H9 (cell line): ENCODE measurements at regions not wholly inside any gene's neighbourhood (a gene's known extent, or its start where the extent isn't known, plus 50 kb on each side); places are given as distances from the start of the nearest gene placed in this dataset.

Source experiments
- DNase-seq: peaks from one replicate; pipeline ENCODE4 v3.0.0-alpha.2; 2017
- H2AFZ ChIP-seq: one replicate; pipeline ENCODE4 v1.6.1; 2013; ENCODE audit warnings: mild to moderate bottlenecking, low read length, control low read depth, moderate library complexity
- H2AK5ac ChIP-seq: 2 replicates; pipeline ENCODE4 v1.6.1; 2013; ENCODE audit warnings: low read length, control low read depth, mixed read lengths; ENCODE audit not compliant: insufficient read length
- H2BK120ac ChIP-seq: one replicate; pipeline ENCODE4 v1.6.1; 2013; ENCODE audit warnings: low read depth, mild to moderate bottlenecking, low read length, control low read depth, inconsistent platforms; ENCODE audit not compliant: poor library complexity, severe bottlenecking
- H2BK12ac ChIP-seq: 2 replicates; pipeline ENCODE4 v1.6.1; 2013; ENCODE audit warnings: low read length, control low read depth, mixed read lengths, low read depth; ENCODE audit not compliant: insufficient read length
- H2BK15ac ChIP-seq: 2 replicates; pipeline ENCODE4 v1.6.1; 2013; ENCODE audit warnings: low read depth, low read length, control low read depth
- H2BK20ac ChIP-seq: one replicate; pipeline ENCODE4 v1.6.1; 2013; ENCODE audit warnings: low read depth, mild to moderate bottlenecking, low read length, control low read depth, inconsistent platforms; ENCODE audit not compliant: poor library complexity, severe bottlenecking
- H2BK5ac ChIP-seq: 2 replicates; pipeline ENCODE4 v1.6.1; 2013; ENCODE audit warnings: low read length, control low read depth, mixed read lengths; ENCODE audit not compliant: insufficient read length
- H3K14ac ChIP-seq: 2 replicates; pipeline ENCODE4 v1.6.1; 2013; ENCODE audit warnings: low read length, control low read depth; ENCODE audit not compliant: insufficient read depth
- H3K18ac ChIP-seq: 2 replicates; pipeline ENCODE4 v1.6.1; 2013; ENCODE audit warnings: low read depth, mild to moderate bottlenecking, mixed read lengths, low read length, control low read depth; ENCODE audit not compliant: insufficient read length
- H3K23ac ChIP-seq: 2 replicates; pipeline ENCODE4 v1.6.1; 2013; ENCODE audit warnings: low read length, control low read depth, mixed read lengths, low read depth; ENCODE audit not compliant: insufficient read length
- H3K23me2 ChIP-seq: 2 replicates; pipeline ENCODE4 v1.6.1; 2013; ENCODE audit warnings: low read depth, mild to moderate bottlenecking, mixed read lengths, low read length, control low read depth; ENCODE audit not compliant: insufficient read length, poor library complexity, severe bottlenecking
- H3K27ac ChIP-seq: 2 replicates; pipeline ENCODE4 v1.5.1; 2013; ENCODE audit warnings: low read length, control low read depth, mixed read lengths, low read depth; ENCODE audit not compliant: insufficient read length
- H3K27me3 ChIP-seq: 2 replicates; pipeline ENCODE4 v1.6.1; 2013; ENCODE audit warnings: low read length, control low read depth, inconsistent platforms; ENCODE audit not compliant: insufficient read depth
- H3K4ac ChIP-seq: 2 replicates; pipeline ENCODE4 v1.6.1; 2013; ENCODE audit warnings: low read depth, mild to moderate bottlenecking, control low read depth, inconsistent platforms, low read length, moderate library complexity
- H3K4me1 ChIP-seq: 2 replicates; pipeline ENCODE4 v1.6.1; 2013; ENCODE audit warnings: low read length, control low read depth, inconsistent platforms; ENCODE audit not compliant: insufficient read depth
- H3K4me2 ChIP-seq: 2 replicates; pipeline ENCODE4 v1.6.1; 2013; ENCODE audit warnings: low read length, control low read depth, mixed read lengths; ENCODE audit not compliant: insufficient read length, insufficient read depth
- H3K56ac ChIP-seq: 2 replicates; pipeline ENCODE4 v1.6.1; 2013; ENCODE audit warnings: low read depth, mild to moderate bottlenecking, mixed read lengths, low read length, control low read depth; ENCODE audit not compliant: insufficient read length
- H3K79me1 ChIP-seq: 2 replicates; pipeline ENCODE4 v1.6.1; 2013; ENCODE audit warnings: low read depth, mild to moderate bottlenecking, moderate library complexity, low read length, control low read depth, inconsistent platforms; ENCODE audit not compliant: insufficient read depth, poor library complexity, severe bottlenecking
- H3K79me2 ChIP-seq: 2 replicates; pipeline ENCODE4 v1.6.1; 2013; ENCODE audit warnings: low read length, control low read depth, inconsistent platforms; ENCODE audit not compliant: insufficient read depth
- H3K9ac ChIP-seq: 2 replicates; pipeline ENCODE4 v1.6.1; 2013; ENCODE audit warnings: low read length, control low read depth, mixed read lengths; ENCODE audit not compliant: insufficient read length; ENCODE audit errors: extremely low read depth
- H3K9me3 ChIP-seq: one replicate; pipeline ENCODE4 v1.6.1; 2013; ENCODE audit warnings: low read depth, low read length, inconsistent platforms; ENCODE audit not compliant: control insufficient read depth
- H3T11ph ChIP-seq: one replicate; pipeline ENCODE4 v1.6.1; 2013; ENCODE audit warnings: mild to moderate bottlenecking, low read length, control low read depth, inconsistent platforms
- H4K20me1 ChIP-seq: one replicate; pipeline ENCODE4 v1.6.1; 2013; ENCODE audit not compliant: control insufficient read depth, insufficient read length, insufficient read depth
- H4K5ac ChIP-seq: 2 replicates; pipeline ENCODE4 v1.6.1; 2013; ENCODE audit warnings: low read depth, mild to moderate bottlenecking, mixed read lengths, low read length, control low read depth; ENCODE audit not compliant: insufficient read length
- H4K8ac ChIP-seq: replicated peaks from 2 replicates; pipeline ENCODE4 v1.6.1; 2013; ENCODE audit warnings: low read length, control low read depth, mixed read lengths, low read depth; ENCODE audit not compliant: insufficient read length
- H4K91ac ChIP-seq: 2 replicates; pipeline ENCODE4 v1.6.1; 2013; ENCODE audit warnings: low read depth, mild to moderate bottlenecking, moderate library complexity, mixed read lengths, low read length, control low read depth; ENCODE audit not compliant: insufficient read length
- H3K27ac Mint-ChIP-seq, 3 experiments: 2 replicates in 2 of 3; 3 replicates in 1 of 3; pipeline ENCODE4 v1.8.0; 2020 to 2021; ENCODE audit warnings: mixed read lengths in 3 of 3, mild to moderate bottlenecking in 1 of 3, moderate library complexity in 1 of 3
- H3K27me3 Mint-ChIP-seq: 2 replicates; pipeline ENCODE4 v1.8.0; 2021; ENCODE audit warnings: low read depth, mild to moderate bottlenecking, moderate library complexity, mixed read lengths
- H3K36me3 Mint-ChIP-seq, 3 experiments: 2 replicates in 2 of 3; 3 replicates in 1 of 3; pipeline ENCODE4 v1.8.0; 2020 to 2021; ENCODE audit warnings: low read depth in 3 of 3, mixed read lengths in 3 of 3; ENCODE audit not compliant: insufficient read depth in 1 of 3
- H3K4me1 Mint-ChIP-seq, 2 experiments: 2 replicates each; pipeline ENCODE4 v1.8.0; 2020; ENCODE audit warnings: mixed read lengths in 2 of 2
- H3K4me3 Mint-ChIP-seq, 2 experiments: 2 replicates in 1 of 2; 3 replicates in 1 of 2; pipeline ENCODE4 v1.8.0; 2020 to 2021; ENCODE audit warnings: mild to moderate bottlenecking in 2 of 2, mixed read lengths in 2 of 2, moderate library complexity in 1 of 2
- H3K9me3 Mint-ChIP-seq, 2 experiments: 2 replicates in 1 of 2; 3 replicates in 1 of 2; pipeline ENCODE4 v1.8.0; 2020; ENCODE audit warnings: mild to moderate bottlenecking in 2 of 2, mixed read lengths in 2 of 2, moderate library complexity in 1 of 2
- WGBS: extraction: QIAGEN DNeasy Blood & Tissue Kit; methylation state at CpG from one replicate; pipeline ENCODE4 v1.1.7; 2013; ENCODE audit warnings: missing lambda C conversion rate, low lambda C conversion rate, mixed read lengths; ENCODE audit not compliant: insufficient read length; ENCODE audit errors: extremely low coverage; 5-methylcytosine and 5-hydroxymethylcytosine counted together
- TF ChIP-seq, protein P1 (sequence below): fragments of 200-600 bp; sonication (generic); conservative IDR thresholded peaks from 3 replicates; pipeline ENCODE4 v1.8.0; 2021; ENCODE audit warnings: antibody characterized with exemption, mild to moderate bottlenecking

DNA sequence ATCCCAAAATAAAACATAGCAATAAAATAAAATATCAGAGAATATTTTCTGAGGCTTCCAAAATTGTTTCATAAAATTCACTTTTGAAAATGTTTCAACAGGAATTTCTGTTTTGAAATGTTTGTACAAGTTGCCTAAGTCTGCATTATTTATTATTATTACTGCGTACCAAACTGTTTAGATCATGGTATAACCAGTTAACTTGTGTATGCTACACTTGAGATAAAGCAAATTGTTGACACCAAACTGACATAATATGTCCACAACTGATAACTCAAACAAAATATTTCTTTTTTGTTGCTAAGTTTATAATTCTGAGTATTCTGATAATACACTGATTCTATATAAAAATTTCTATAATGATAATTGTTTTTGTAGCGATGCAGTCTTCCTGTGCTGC is 531.8 kb upstream of the EYS start:
- H3T11ph ChIP-seq: no peak overlapping the region
- H3K23me2 ChIP-seq: no peaks in the 10 kb centered on the region
- H3K9me3 Mint-ChIP-seq: no peaks in the 10 kb centered on the region
- H2BK5ac ChIP-seq: no peak overlapping the region
- no peak overlapping the region for H2AK5ac ChIP-seq
- no peaks in the 10 kb centered on the region for H3K27me3 Mint-ChIP-seq
- no peak overlapping the region for H2BK12ac ChIP-seq
- TF ChIP-seq, protein P1, sequence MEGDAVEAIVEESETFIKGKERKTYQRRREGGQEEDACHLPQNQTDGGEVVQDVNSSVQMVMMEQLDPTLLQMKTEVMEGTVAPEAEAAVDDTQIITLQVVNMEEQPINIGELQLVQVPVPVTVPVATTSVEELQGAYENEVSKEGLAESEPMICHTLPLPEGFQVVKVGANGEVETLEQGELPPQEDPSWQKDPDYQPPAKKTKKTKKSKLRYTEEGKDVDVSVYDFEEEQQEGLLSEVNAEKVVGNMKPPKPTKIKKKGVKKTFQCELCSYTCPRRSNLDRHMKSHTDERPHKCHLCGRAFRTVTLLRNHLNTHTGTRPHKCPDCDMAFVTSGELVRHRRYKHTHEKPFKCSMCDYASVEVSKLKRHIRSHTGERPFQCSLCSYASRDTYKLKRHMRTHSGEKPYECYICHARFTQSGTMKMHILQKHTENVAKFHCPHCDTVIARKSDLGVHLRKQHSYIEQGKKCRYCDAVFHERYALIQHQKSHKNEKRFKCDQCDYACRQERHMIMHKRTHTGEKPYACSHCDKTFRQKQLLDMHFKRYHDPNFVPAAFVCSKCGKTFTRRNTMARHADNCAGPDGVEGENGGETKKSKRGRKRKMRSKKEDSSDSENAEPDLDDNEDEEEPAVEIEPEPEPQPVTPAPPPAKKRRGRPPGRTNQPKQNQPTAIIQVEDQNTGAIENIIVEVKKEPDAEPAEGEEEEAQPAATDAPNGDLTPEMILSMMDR: no peak
- H3K4me2 ChIP-seq: no peak overlapping the region
- H3K27ac ChIP-seq: no peak overlapping the region
- no peaks in the 10 kb centered on the region for H3K4me1 ChIP-seq
- H3K79me1 ChIP-seq: no peaks in the 10 kb centered on the region
- H3K23ac ChIP-seq: no peak overlapping the region
- no peak overlapping the region for H3K56ac ChIP-seq
- H3K18ac ChIP-seq: no peak overlapping the region
- no peak overlapping the region for H3K9ac ChIP-seq
- H2AFZ ChIP-seq: no peak overlapping the region
- no peaks in the 10 kb centered on the region for H4K20me1 ChIP-seq
- no peak overlapping the region for H2BK20ac ChIP-seq
- no CpG with 5 or more reads among the region's 2 CpGs for WGBS
- H2BK120ac ChIP-seq: no peak overlapping the region
- H3K36me3 Mint-ChIP-seq: no peaks in the 10 kb centered on the region
- H3K79me2 ChIP-seq: no peaks in the 10 kb centered on the region
- H4K91ac ChIP-seq: no peak overlapping the region
- no peaks in the 10 kb centered on the region for H3K27me3 ChIP-seq
- no peak overlapping the region for H3K4ac ChIP-seq
- H4K8ac ChIP-seq: no peak overlapping the region
- H4K5ac ChIP-seq: no peak overlapping the region
- DNase-seq: no peak
- no peak overlapping the region for H2BK15ac ChIP-seq
- H3K9me3 ChIP-seq: no peaks in the 10 kb centered on the region
- no peak overlapping the region for H3K14ac ChIP-seq
- H3K4me1 Mint-ChIP-seq: no peaks in the 10 kb centered on the region; a peak in 1 of 4 replicates
- no peak overlapping the region for H3K4me3 Mint-ChIP-seq
- H3K27ac Mint-ChIP-seq: no peak overlapping the region
